ENCODE measurements at regions not wholly inside any gene's neighbourhood (a gene's known extent, or its start where the extent isn't known, plus 50 kb on each side); places are given as distances from the start of the nearest gene placed in this dataset.

- Histone ChIP-seq H3K4me3 (ENCODE audit: low read depth, low read length) (no peak overlapping the region), H3K27me3 (replicated peaks) (no peaks in the 10 kb centered on the region), H3K27ac (peak overlapping the region; percentile 95), H3K36me3 (replicated peaks) (no peaks in the 10 kb centered on the region)
- DNase-seq: no peak
- in situ Hi-C loops (cut with HindIII; ENCODE audit: low pct_ligation_motif_present, low sequenced_read_pairs): no loop called here
- no peak for TF ChIP-seq CTCF (IDR thresholded peaks at IDR 0.05; ENCODE audit: low read depth, low read length, missing control alignments)
Observed at GRCh38 chr1:172931340-172931739, 119.4 kb downstream of the TNFSF18 start.

- TF ChIP-seq CTCF (IDR thresholded peaks at IDR 0.05; ENCODE audit: low read depth, low read length, missing control alignments): no peak
- Histone ChIP-seq H3K36me3 (replicated peaks) (no peaks in the 10 kb centered on the region), H3K4me3 (ENCODE audit: low read depth, low read length) (no peak overlapping the region), H3K27ac (peak overlapping the region; percentile 95), H3K27me3 (replicated peaks) (no peaks in the 10 kb centered on the region)
- no peak for DNase-seq
- in situ Hi-C loops (cut with HindIII; ENCODE audit: low pct_ligation_motif_present, low sequenced_read_pairs): no loop called here
Observed at GRCh38 chr1:172931761-172932160, 119.0 kb downstream of the TNFSF18 start.

- in situ Hi-C loops (cut with HindIII; ENCODE audit: low pct_ligation_motif_present, low sequenced_read_pairs): no loop called here
- Histone ChIP-seq H3K4me3 (ENCODE audit: low read depth, low read length) (no peak overlapping the region), H3K27ac (peak overlapping the region; percentile 95), H3K27me3 (replicated peaks) (no peaks in the 10 kb centered on the region), H3K36me3 (replicated peaks) (no peaks in the 10 kb centered on the region)
- DNase-seq: no peak
- no peak for TF ChIP-seq CTCF (IDR thresholded peaks at IDR 0.05; ENCODE audit: low read depth, low read length, missing control alignments)
Observed at GRCh38 chr1:172932981-172933380, 117.8 kb downstream of the TNFSF18 start.

GRCh38 chr1:172934417-172934762 is 116.4 kb downstream of the TNFSF18 start:
- TF ChIP-seq CTCF (IDR thresholded peaks at IDR 0.05; ENCODE audit: low read depth, low read length, missing control alignments): no peak
- in situ Hi-C loops (cut with HindIII; ENCODE audit: low pct_ligation_motif_present, low sequenced_read_pairs): no loop called here

GRCh38 chr1:172935062-172935592 is 115.6 kb downstream of the TNFSF18 start:
- DNase-seq: no peak
- TF ChIP-seq CTCF (IDR thresholded peaks at IDR 0.05; ENCODE audit: low read depth, low read length, missing control alignments): no peak
- no peaks in the 10 kb centered on the region for H3K27me3 ChIP-seq (replicated peaks)
- in situ Hi-C loops (cut with HindIII; ENCODE audit: low pct_ligation_motif_present, low sequenced_read_pairs): no loop called here
- no peaks in the 10 kb centered on the region for H3K36me3 ChIP-seq (replicated peaks)
- H3K27ac ChIP-seq: peak overlapping the region; percentile 95
- H3K4me3 ChIP-seq (ENCODE audit: low read depth, low read length): no peak overlapping the region

More at GRCh38 chr1:172934417-172934762, 116.4 kb downstream of the TNFSF18 start:
- Histone ChIP-seq H3K27ac (peak overlapping the region; percentile 95), H3K4me3 (ENCODE audit: low read depth, low read length) (no peak overlapping the region), H3K27me3 (replicated peaks) (no peaks in the 10 kb centered on the region), H3K36me3 (replicated peaks) (no peaks in the 10 kb centered on the region)
- DNase-seq: no peak

GRCh38 chr1:172936088-172936645 is 114.6 kb downstream of the TNFSF18 start:
- Histone ChIP-seq H3K27me3 (replicated peaks) (no peaks in the 10 kb centered on the region), H3K36me3 (replicated peaks) (no peaks in the 10 kb centered on the region), H3K4me3 (ENCODE audit: low read depth, low read length) (no peak overlapping the region), H3K27ac (peak overlapping the region; percentile 95)
- in situ Hi-C loops (cut with HindIII; ENCODE audit: low pct_ligation_motif_present, low sequenced_read_pairs): no loop called here
- no peak for TF ChIP-seq CTCF (IDR thresholded peaks at IDR 0.05; ENCODE audit: low read depth, low read length, missing control alignments)
- DNase-seq: no peak
